Stimulated activated CD4-positive, alpha-beta T cell treated with anti-CD3 and anti-CD28 coated beads, Interleukin-4, amount 100 ng/mL, for 24 hours (primary cell): ENCODE measurements at regions not wholly inside any gene's neighbourhood (a gene's known extent, or its start where the extent isn't known, plus 50 kb on each side); places are given as distances from the start of the nearest gene placed in this dataset.

Experiments used
- DNase-seq: peaks from one replicate; pipeline ENCODE4 v3.0.0-alpha.2; 2020

GRCh38 chrX:155679715-155680114, 67.0 kb upstream of the TMLHE start:
- DNase-seq, result no peak

GRCh38 chrX:155673338-155673737, 60.6 kb upstream of the TMLHE start:
- no peak for DNase-seq

DNA sequence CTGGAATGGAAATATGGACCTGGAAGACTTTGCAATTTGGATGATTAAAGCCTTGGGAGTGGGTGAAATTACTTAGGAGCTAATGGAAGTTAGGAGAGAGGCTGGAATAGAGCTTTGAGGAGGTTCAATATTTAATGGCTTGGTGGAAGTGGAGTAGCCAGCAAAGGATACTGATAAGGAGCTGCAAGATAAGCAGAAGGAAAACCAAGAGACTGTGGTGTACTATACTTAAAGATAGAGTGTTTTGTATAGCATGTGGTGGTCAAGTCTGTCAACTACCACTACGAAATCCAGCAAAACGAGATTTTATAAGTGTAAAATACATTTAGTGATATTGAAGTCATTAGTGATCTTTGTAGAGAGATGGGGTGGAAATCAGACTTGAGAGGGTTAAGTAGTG, 54.0 kb upstream of the TMLHE start:
- no peak for DNase-seq
